Thoracic aorta (tissue), 2 donors: ENCODE measurements at regions not wholly inside any gene's neighbourhood (a gene's known extent, or its start where the extent isn't known, plus 50 kb on each side); places are given as distances from the start of the nearest gene placed in this dataset.
"Not testable (repeated sequence)": the region's sequence is repeated elsewhere in the genome, so short reads cannot be mapped to it uniquely, and the experiment has no call there.

Experiments used
- ATAC-seq: fragments of 150-250 bp; one replicate; pipeline ENCODE4 v1.8.0; 2017; ENCODE audit warnings: low read depth; ENCODE audit not compliant: insufficient number of reproducible peaks, low FRiP score
- DNase-seq: peaks from one replicate; pipeline ENCODE4 v3.0.0-alpha.2; 2020; ENCODE audit warnings: low spot score
- H3K27ac ChIP-seq, 2 donors: fragments of 200-600 bp; sonication (generic); 1 replicate in 1 of 2; 2 replicates in 1 of 2; pipeline ENCODE4 v1.5.1; 2016; ENCODE audit warnings: mild to moderate bottlenecking in 2 of 2, moderate library complexity in 2 of 2
- H3K27me3 ChIP-seq: fragments of 200-600 bp; sonication (generic); replicated peaks from 2 replicates; pipeline ENCODE4 v1.6.0; 2016; ENCODE audit warnings: mild to moderate bottlenecking; ENCODE audit not compliant: insufficient read depth
- H3K36me3 ChIP-seq: fragments of 200-600 bp; sonication (generic); one replicate; pipeline ENCODE4 v1.5.1; 2016
- H3K4me1 ChIP-seq, 2 donors: fragments of 200-600 bp; sonication (generic); 1 replicate in 1 of 2; 2 replicates in 1 of 2; pipeline versions ENCODE4 v1.5.1 to v1.6.0; 2016; ENCODE audit warnings: low read depth in 2 of 2, mild to moderate bottlenecking in 1 of 2; ENCODE audit not compliant: control insufficient read depth in 1 of 2
- H3K4me3 ChIP-seq: fragments of 200-600 bp; sonication (generic); 2 replicates; pipeline ENCODE4 v1.5.1; 2016; ENCODE audit warnings: mild to moderate bottlenecking
- H3K9me3 ChIP-seq: fragments of 200-600 bp; sonication (generic); 2 replicates; pipeline ENCODE4 v1.5.1; 2016
- TF ChIP-seq, protein P1 (sequence below): fragments of 200-600 bp; sonication (generic); IDR thresholded peaks from one replicate; pipeline ENCODE4 v1.5.1; 2019; ENCODE audit warnings: antibody characterized with exemption

DNA sequence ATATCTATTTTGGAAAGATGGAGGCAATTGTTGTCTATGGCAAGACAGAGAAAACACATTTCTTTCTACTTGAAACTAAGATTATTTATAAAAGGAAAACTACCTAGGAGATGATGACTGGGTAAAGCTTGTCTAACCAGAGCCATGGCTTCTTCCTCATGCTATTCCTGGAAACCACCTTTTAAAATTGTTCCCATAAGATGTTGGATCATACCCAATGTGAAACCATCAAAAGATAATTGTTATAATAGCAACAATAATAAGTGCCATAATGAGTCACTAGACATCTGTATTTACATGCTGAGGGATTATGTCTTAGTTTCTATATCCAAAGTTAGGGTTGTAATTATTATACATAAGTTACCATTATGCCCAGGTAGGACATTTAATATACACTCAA lies 428.4 kb downstream of the KCNJ2 start:
- Histone ChIP-seq H3K4me3 (no peak overlapping the region), H3K9me3 (no peaks in the 10 kb centered on the region), H3K27ac (no peak overlapping the region), H3K4me1 (no peaks in the 10 kb centered on the region), H3K36me3 (no peaks in the 10 kb centered on the region), H3K27me3 (no peaks in the 10 kb centered on the region)
- DNase-seq = no peak
- TF ChIP-seq, protein P1, sequence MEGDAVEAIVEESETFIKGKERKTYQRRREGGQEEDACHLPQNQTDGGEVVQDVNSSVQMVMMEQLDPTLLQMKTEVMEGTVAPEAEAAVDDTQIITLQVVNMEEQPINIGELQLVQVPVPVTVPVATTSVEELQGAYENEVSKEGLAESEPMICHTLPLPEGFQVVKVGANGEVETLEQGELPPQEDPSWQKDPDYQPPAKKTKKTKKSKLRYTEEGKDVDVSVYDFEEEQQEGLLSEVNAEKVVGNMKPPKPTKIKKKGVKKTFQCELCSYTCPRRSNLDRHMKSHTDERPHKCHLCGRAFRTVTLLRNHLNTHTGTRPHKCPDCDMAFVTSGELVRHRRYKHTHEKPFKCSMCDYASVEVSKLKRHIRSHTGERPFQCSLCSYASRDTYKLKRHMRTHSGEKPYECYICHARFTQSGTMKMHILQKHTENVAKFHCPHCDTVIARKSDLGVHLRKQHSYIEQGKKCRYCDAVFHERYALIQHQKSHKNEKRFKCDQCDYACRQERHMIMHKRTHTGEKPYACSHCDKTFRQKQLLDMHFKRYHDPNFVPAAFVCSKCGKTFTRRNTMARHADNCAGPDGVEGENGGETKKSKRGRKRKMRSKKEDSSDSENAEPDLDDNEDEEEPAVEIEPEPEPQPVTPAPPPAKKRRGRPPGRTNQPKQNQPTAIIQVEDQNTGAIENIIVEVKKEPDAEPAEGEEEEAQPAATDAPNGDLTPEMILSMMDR = no peak
- ATAC-seq = no peak

DNA sequence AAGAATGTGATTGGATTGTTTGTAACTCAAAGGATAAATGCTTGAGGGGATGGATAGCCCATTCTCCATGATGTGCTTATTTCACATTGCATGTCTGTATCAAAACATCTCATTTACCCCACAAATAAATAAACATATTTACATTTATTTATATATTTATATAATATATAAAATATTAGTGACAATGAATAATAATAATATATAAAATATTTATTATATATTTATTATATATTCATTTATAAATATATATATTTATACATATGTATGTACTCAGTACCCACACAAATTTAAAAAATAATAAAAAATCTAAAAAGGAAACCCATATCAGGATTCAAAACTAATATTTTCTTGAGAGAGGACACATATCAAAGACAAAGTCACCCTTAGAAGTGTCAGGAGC lies 429.9 kb downstream of the KCNJ2 start:
- no peak for ATAC-seq
- no peaks in the 10 kb centered on the region for H3K9me3 ChIP-seq
- no peaks in the 10 kb centered on the region for H3K4me1 ChIP-seq
- H3K27me3 ChIP-seq = no peaks in the 10 kb centered on the region
- DNase-seq = no peak
- H3K27ac ChIP-seq = no peak overlapping the region
- H3K36me3 ChIP-seq = no peaks in the 10 kb centered on the region
- TF ChIP-seq, protein P1 = no peak
- H3K4me3 ChIP-seq = no peak overlapping the region

DNA sequence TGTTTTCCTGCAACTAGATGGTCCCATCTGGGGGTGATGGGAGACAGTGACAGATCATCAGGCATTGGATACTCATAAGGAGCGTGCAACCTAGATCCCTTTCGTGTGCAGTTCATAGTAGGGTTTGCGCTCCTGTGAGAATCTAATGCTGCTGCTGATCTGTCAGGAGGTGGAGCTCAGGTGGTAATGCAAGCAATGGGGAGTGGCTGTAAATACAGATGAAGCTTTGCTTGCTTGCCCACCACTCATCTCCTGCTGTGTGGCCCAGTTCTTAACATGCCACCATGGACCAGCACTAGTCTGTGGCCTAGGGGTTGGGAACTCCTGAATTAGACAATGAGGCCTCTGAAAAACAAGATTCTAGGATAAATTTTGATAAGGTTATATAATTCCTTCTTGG lies 430.6 kb downstream of the KCNJ2 start:
- H3K4me3 ChIP-seq, H3K27ac ChIP-seq, H3K36me3 ChIP-seq, H3K9me3 ChIP-seq, H3K4me1 ChIP-seq, ATAC-seq, DNase-seq, H3K27me3 ChIP-seq: not testable (repeated sequence)

DNA sequence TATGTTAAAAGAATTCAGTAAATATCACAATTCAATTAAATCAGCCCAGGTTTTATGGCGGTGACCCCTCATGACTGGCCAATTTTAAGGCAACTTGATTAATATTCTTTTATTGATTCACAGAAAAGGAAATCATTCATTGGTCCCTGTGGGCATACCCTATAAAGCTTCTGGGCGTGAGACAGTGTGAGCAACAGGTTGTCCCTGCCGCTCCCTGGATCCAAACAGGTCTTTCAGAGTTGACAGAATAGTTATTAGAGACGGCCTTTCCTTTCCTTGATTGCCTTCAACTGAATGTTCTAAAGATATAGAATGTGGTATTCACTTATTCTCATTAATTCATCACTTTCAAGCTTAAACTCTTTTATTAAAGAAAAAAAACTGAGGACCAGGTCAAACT lies 433.9 kb downstream of the KCNJ2 start:
- Histone ChIP-seq H3K27ac (no peak overlapping the region), H3K4me3 (no peak overlapping the region), H3K36me3 (no peaks in the 10 kb centered on the region), H3K27me3 (no peaks in the 10 kb centered on the region), H3K4me1 (no peaks in the 10 kb centered on the region), H3K9me3 (no peaks in the 10 kb centered on the region)
- DNase-seq (no peak), ATAC-seq (no peak)
- TF ChIP-seq, protein P1 = no peak

DNA sequence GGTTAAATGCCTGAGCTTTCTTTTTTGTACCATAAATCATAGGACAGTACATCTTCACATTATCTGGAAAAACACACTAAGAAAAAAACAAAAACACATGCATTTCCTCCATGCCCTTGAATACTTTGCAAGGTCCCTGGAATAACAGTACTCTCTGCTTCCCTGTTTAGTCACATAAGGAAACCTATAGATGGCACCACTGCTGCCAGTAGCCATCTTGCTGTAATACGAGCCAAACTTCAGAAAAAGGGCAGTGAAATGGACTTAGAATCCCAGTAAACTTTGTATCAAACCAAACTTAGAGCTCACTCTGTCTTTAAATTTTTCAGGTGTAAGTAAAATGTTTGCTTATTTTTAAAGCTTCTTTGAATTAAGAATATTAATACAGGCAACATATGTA lies 435.5 kb downstream of the KCNJ2 start:
- TF ChIP-seq, protein P1 = no peak
- no peak overlapping the region for H3K27ac ChIP-seq
- H3K9me3 ChIP-seq = no peaks in the 10 kb centered on the region
- H3K27me3 ChIP-seq = no peaks in the 10 kb centered on the region
- no peaks in the 10 kb centered on the region for H3K36me3 ChIP-seq
- H3K4me3 ChIP-seq = no peak overlapping the region
- ATAC-seq (no peak), DNase-seq (no peak)
- no peaks in the 10 kb centered on the region for H3K4me1 ChIP-seq

DNA sequence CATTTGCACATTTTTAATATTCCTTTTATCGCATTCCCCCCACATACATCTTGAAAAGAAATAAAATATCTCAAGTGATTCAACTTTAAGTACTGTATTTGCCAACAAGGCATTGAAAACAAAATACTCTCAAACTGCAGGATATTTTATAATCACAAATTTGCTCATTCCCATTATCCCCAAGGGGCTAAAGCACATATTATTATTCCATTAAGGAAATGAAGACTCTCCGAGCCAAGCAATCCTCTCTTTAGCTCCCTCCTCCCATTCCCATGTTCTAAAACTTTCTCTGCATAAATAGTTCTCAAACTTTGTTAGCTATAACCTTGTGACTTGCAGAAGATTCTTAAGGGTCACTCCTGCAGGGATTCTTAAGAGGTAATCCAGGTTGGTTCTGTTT lies 436.8 kb downstream of the KCNJ2 start:
- DNase-seq (no peak), ATAC-seq (no peak)
- Histone ChIP-seq H3K36me3 (no peaks in the 10 kb centered on the region), H3K9me3 (no peaks in the 10 kb centered on the region), H3K27me3 (no peaks in the 10 kb centered on the region), H3K4me1 (no peaks in the 10 kb centered on the region), H3K4me3 (no peak overlapping the region), H3K27ac (no peak overlapping the region)
- TF ChIP-seq, protein P1 = no peak
